Keratinocyte (primary cell): ENCODE measurements at regions not wholly inside any gene's neighbourhood (a gene's known extent, or its start where the extent isn't known, plus 50 kb on each side); places are given as distances from the start of the nearest gene placed in this dataset.

Source experiments
- DNase-seq: peaks from one replicate; pipeline ENCODE4 v3.0.0-alpha.2; 2011; ENCODE audit warnings: low read depth, missing footprints, low spot score
- FAIRE-seq: peaks from 2 replicates; lab custom pipeline; 2011; peaks lifted over from hg19 to GRCh38; lab: Jason Lieb, UNC
- H2AFZ ChIP-seq: 2 replicates; pipeline ENCODE4 v1.6.0; 2012; ENCODE audit warnings: low read length, control low read depth, inconsistent platforms; ENCODE audit not compliant: control insufficient read depth
- H3K27ac ChIP-seq: 2 replicates; pipeline ENCODE4 v1.5.1; 2011; ENCODE audit warnings: low read length; ENCODE audit not compliant: control insufficient read depth, insufficient read depth
- H3K27me3 ChIP-seq: 3 replicates; pipeline ENCODE4 v1.6.0; 2011; ENCODE audit warnings: low read length; ENCODE audit not compliant: control insufficient read depth, insufficient read depth; ENCODE audit errors: extremely low read depth
- H3K36me3 ChIP-seq, 2 experiments: 2 replicates in 1 of 2; 3 replicates in 1 of 2; pipeline ENCODE4 v1.5.1; 2011; ENCODE audit warnings: low read length in 2 of 2, mild to moderate bottlenecking in 1 of 2; ENCODE audit not compliant: control insufficient read depth in 2 of 2, insufficient read depth in 2 of 2; ENCODE audit errors: extremely low read depth in 1 of 2
- H3K4me1 ChIP-seq: 3 replicates; pipeline ENCODE4 v1.5.1; 2011; ENCODE audit warnings: low read length; ENCODE audit not compliant: control insufficient read depth, insufficient read depth; ENCODE audit errors: extremely low read depth
- H3K4me2 ChIP-seq: 3 replicates; pipeline ENCODE4 v1.6.0; 2011; ENCODE audit warnings: low read depth, low read length; ENCODE audit not compliant: control insufficient read depth, insufficient read depth; ENCODE audit errors: extremely low read depth
- H3K4me3 ChIP-seq, 3 experiments: fragments of 200-600 bp in 1 of 3; sonication (generic) in 1 of 3; 2 replicates in 2 of 3; 3 replicates in 1 of 3; pipeline ENCODE4 v1.5.1; 2011 to 2016; ENCODE audit warnings: low read length in 3 of 3, mild to moderate bottlenecking in 3 of 3, control low read depth in 2 of 3, inconsistent platforms in 1 of 3, low read depth in 1 of 3, mixed read lengths in 1 of 3, mixed run types in 1 of 3, moderate library complexity in 1 of 3; ENCODE audit not compliant: control insufficient read depth in 2 of 3, insufficient read depth in 2 of 3; ENCODE audit errors: extremely low read depth in 1 of 3
- H3K79me2 ChIP-seq: 2 replicates; pipeline ENCODE4 v1.6.0; 2012; ENCODE audit warnings: low read length; ENCODE audit not compliant: control insufficient read depth, insufficient read depth
- H3K9ac ChIP-seq: 3 replicates; pipeline ENCODE4 v1.6.0; 2011; ENCODE audit warnings: low read length; ENCODE audit not compliant: control insufficient read depth, insufficient read depth; ENCODE audit errors: extremely low read depth
- H3K9me1 ChIP-seq: 3 replicates; pipeline ENCODE4 v1.6.0; 2011; ENCODE audit warnings: low read length; ENCODE audit not compliant: control insufficient read depth, insufficient read depth; ENCODE audit errors: extremely low read depth
- H3K9me3 ChIP-seq: 2 replicates; pipeline ENCODE4 v1.5.1; 2012; ENCODE audit warnings: low read depth, low read length; ENCODE audit not compliant: control insufficient read depth
- H4K20me1 ChIP-seq: 3 replicates; pipeline ENCODE4 v1.6.0; 2011; ENCODE audit warnings: low read length; ENCODE audit not compliant: control insufficient read depth, insufficient read depth; ENCODE audit errors: extremely low read depth
- CTCF ChIP-seq, 3 experiments: IDR thresholded peaks in 1 of 3; conservative IDR thresholded peaks in 1 of 3; optimal IDR thresholded peaks in 1 of 3; 2 replicates in 2 of 3; 3 replicates in 1 of 3; pipeline versions ENCODE3 to v1.5.1; 2011; ENCODE audit warnings: low read length in 3 of 3, mild to moderate bottlenecking in 3 of 3, moderate library complexity in 2 of 3, control low read depth in 1 of 3, inconsistent platforms in 1 of 3; ENCODE audit not compliant: insufficient read depth in 2 of 3; ENCODE audit errors: extremely low read depth in 1 of 3
- EZH2 ChIP-seq: IDR thresholded peaks from one replicate; pipeline ENCODE4 v1.6.1; 2012; ENCODE audit warnings: inconsistent platforms, mild to moderate bottlenecking, low read length, moderate library complexity
- dilution Hi-C: fragments of 300-500 bp; cut with MboI; formaldehyde crosslinking; loops from one replicate; pipeline ENCODE4 v1.7.0; 2020; ENCODE audit warnings: low sequenced_read_pairs; ENCODE audit not compliant: extremely low pct_ligation_motif_present

- Histone ChIP-seq H3K4me2 (no peak overlapping the region), H3K27me3 (no peaks in the 10 kb centered on the region), H3K27ac (no peak overlapping the region), H3K9ac (no peak overlapping the region), H3K9me1 (no peaks in the 10 kb centered on the region), H3K4me3 (no peak overlapping the region), H2AFZ (no peak overlapping the region), H3K36me3 (no peaks in the 10 kb centered on the region), H3K79me2 (no peaks in the 10 kb centered on the region), H3K4me1 (no peaks in the 10 kb centered on the region), H4K20me1 (no peaks in the 10 kb centered on the region), H3K9me3 (no peaks in the 10 kb centered on the region)
- TF ChIP-seq CTCF (optimal IDR thresholded peaks at IDR 0.05 in 1 of 3, IDR thresholded peaks at IDR 0.05 in 1 of 3, conservative IDR thresholded peaks at IDR 0.05 in 1 of 3; ENCODE audit: extremely low read depth in 1 of 3, insufficient read depth in 2 of 3, low read length in 3 of 3) (no peak), EZH2 (no peak)
- DNase-seq (no peak), FAIRE-seq (no peak)
- dilution Hi-C loops, result no loop called here
These were observed 202.1 kb upstream of the NPVF start for GRCh38 chr7:25430200-25430931.

GRCh38 chr7:25431956-25432450 is 203.7 kb upstream of the NPVF start:
- no peaks in the 10 kb centered on the region for H4K20me1 ChIP-seq
- TF ChIP-seq EZH2 (no peak), CTCF (optimal IDR thresholded peaks at IDR 0.05 in 1 of 3, IDR thresholded peaks at IDR 0.05 in 1 of 3, conservative IDR thresholded peaks at IDR 0.05 in 1 of 3; ENCODE audit: extremely low read depth in 1 of 3, insufficient read depth in 2 of 3, low read length in 3 of 3) (no peak)
- no peak for DNase-seq
- no peaks in the 10 kb centered on the region for H3K36me3 ChIP-seq
- no peak overlapping the region for H3K4me2 ChIP-seq
- H3K79me2 ChIP-seq, result no peaks in the 10 kb centered on the region
- no peak for FAIRE-seq
- no peak overlapping the region for H2AFZ ChIP-seq
- dilution Hi-C loops, result no loop called here
- no peaks in the 10 kb centered on the region for H3K27me3 ChIP-seq
- H3K27ac ChIP-seq, result no peak overlapping the region
- no peak overlapping the region for H3K9ac ChIP-seq
- no peaks in the 10 kb centered on the region for H3K9me1 ChIP-seq
- no peaks in the 10 kb centered on the region for H3K4me1 ChIP-seq
- no peaks in the 10 kb centered on the region for H3K9me3 ChIP-seq
- no peak overlapping the region for H3K4me3 ChIP-seq
